WTC11 (cell line): ENCODE measurements at regions not wholly inside any gene's neighbourhood (a gene's known extent, or its start where the extent isn't known, plus 50 kb on each side); places are given as distances from the start of the nearest gene placed in this dataset.

Experiments used
- ATAC-seq: fragments of 200-7000 bp; cut with Tn5 transposase; 2 replicates; pipeline ENCODE4 v1.10.0; 2021; ENCODE audit warnings: mild to moderate bottlenecking, moderate library complexity
- CTCF ChIA-PET: fragments of 300-600 bp; sonication (Branson Sonifier 250); formaldehyde crosslinking; loops from one replicate; lab custom pipeline; 2021; ENCODE audit warnings: antibody characterized with exemption; lab: Charles Lee
- POLR2A ChIA-PET: fragments of 350-600 bp; sonication (Branson Sonifier 250); formaldehyde crosslinking; loops from one replicate; lab custom pipeline; 2021; ENCODE audit warnings: antibody characterized with exemption; lab: Charles Lee
- DNase-seq: peaks from one replicate; pipeline ENCODE4 v3.0.0; 2021; ENCODE audit warnings: low spot score
- H3K27ac Mint-ChIP-seq: 2 replicates; pipeline ENCODE4 v1.8.0; 2021; ENCODE audit warnings: mixed read lengths
- H3K27me3 Mint-ChIP-seq: 2 replicates; pipeline ENCODE4 v1.8.0; 2021; ENCODE audit warnings: low read depth, mild to moderate bottlenecking, moderate library complexity, mixed read lengths
- H3K36me3 Mint-ChIP-seq: 2 replicates; pipeline ENCODE4 v1.8.0; 2021; ENCODE audit warnings: mixed read lengths
- H3K4me1 Mint-ChIP-seq: 2 replicates; pipeline ENCODE4 v1.8.0; 2022; ENCODE audit warnings: mixed read lengths
- H3K4me3 Mint-ChIP-seq: 2 replicates; pipeline ENCODE4 v1.8.0; 2021; ENCODE audit warnings: mild to moderate bottlenecking, moderate library complexity, mixed read lengths
- H3K9me3 Mint-ChIP-seq: 2 replicates; pipeline ENCODE4 v1.8.0; 2021; ENCODE audit warnings: mixed read lengths
- FOXJ3 ChIP-seq: sonication (generic); formaldehyde crosslinking; IDR thresholded peaks from 2 replicates; pipeline ENCODE4 v1.9.0; 2021; ENCODE audit warnings: missing genetic modification reagents, mild to moderate bottlenecking, borderline replicate concordance
- FOXK1 ChIP-seq: sonication (generic); formaldehyde crosslinking; IDR thresholded peaks from 2 replicates; pipeline ENCODE4 v1.8.0; 2022; ENCODE audit warnings: mild to moderate bottlenecking, moderate library complexity, missing genetic modification reagents
- FOXP4 ChIP-seq: sonication (generic); formaldehyde crosslinking; IDR thresholded peaks from 2 replicates; pipeline ENCODE4 v1.8.0; 2022; ENCODE audit warnings: mild to moderate bottlenecking, missing genetic modification reagents
- GABPB1 ChIP-seq: sonication (generic); formaldehyde crosslinking; IDR thresholded peaks from 2 replicates; pipeline ENCODE4 v1.8.1; 2023; ENCODE audit warnings: mild to moderate bottlenecking, missing genetic modification reagents
- HMGA2 ChIP-seq: fragments of 250-450 bp; sonication (Bioruptor Pico); IDR thresholded peaks from 2 replicates; pipeline ENCODE4 v1.4.0; 2021; ENCODE audit warnings: mild to moderate bottlenecking, moderate library complexity
- IRF1 ChIP-seq: sonication (generic); formaldehyde crosslinking; IDR thresholded peaks from 2 replicates; pipeline ENCODE4 v1.8.0; 2023; ENCODE audit warnings: missing genetic modification reagents
- MXD4 ChIP-seq: fragments of 250-450 bp; sonication (Bioruptor Pico); IDR thresholded peaks from 2 replicates; pipeline ENCODE4 v1.8.0; 2021; ENCODE audit warnings: mild to moderate bottlenecking, moderate library complexity, borderline replicate concordance
- SOX15 ChIP-seq: fragments of 250-450 bp; sonication (Bioruptor Pico); IDR thresholded peaks from 2 replicates; pipeline ENCODE4 v1.9.0; 2021; ENCODE audit warnings: mild to moderate bottlenecking
- ZBTB21 ChIP-seq: sonication (generic); formaldehyde crosslinking; IDR thresholded peaks from 2 replicates; pipeline ENCODE4 v1.8.1; 2023; ENCODE audit warnings: mild to moderate bottlenecking, missing genetic modification reagents, borderline replicate concordance
- ZNF532 ChIP-seq: fragments of 250-450 bp; sonication (Bioruptor Pico); IDR thresholded peaks from 2 replicates; pipeline ENCODE4 v1.9.0; 2021; ENCODE audit warnings: mild to moderate bottlenecking, borderline replicate concordance
- TF ChIP-seq, protein P1 (sequence below): sonication (generic); formaldehyde crosslinking; IDR thresholded peaks from 2 replicates; pipeline ENCODE4 v1.8.1; 2023; ENCODE audit warnings: mild to moderate bottlenecking, missing genetic modification reagents

DNA sequence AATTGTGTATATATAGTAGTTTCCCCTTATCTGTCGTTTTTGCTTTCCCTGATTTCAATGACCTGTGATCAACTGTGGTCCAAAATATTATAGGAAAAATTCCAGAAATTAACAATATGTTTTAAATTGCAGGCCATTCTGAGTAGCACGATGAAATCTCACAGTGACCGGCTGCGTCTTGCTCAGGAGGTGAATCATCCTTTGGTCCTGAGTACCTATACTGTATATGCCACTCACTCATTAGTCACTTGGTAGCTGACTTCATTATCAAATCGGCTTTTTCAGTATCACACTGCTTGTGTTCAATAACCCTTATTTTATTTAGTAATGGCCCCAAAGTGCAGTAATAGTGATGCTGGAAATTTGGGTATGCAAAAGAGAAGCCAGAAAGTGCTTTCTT is 728.3 kb upstream of the EYS start:
- Mint-ChIP-seq H3K9me3 (peaks cover 33% of the 10 kb centered on the region), H3K4me3 (no peak overlapping the region), H3K36me3 (peaks cover 8% of the 10 kb centered on the region), H3K4me1 (no peaks in the 10 kb centered on the region), H3K27me3 (no peaks in the 10 kb centered on the region), H3K27ac (no peak overlapping the region)
- no peak for TF ChIP-seq GABPB1 (CRISPR knock-in tag)
- no peak for TF ChIP-seq IRF1 (CRISPR knock-in tag)
- ChIA-PET CTCF (no interaction called here), POLR2A (no interaction called here)
- no peak for ATAC-seq
- DNase-seq: no peak

GRCh38 chr6:66429210-66429609 is 722.2 kb upstream of the EYS start:
- peaks cover 22% of the 10 kb centered on the region for H3K36me3 Mint-ChIP-seq
- ChIA-PET POLR2A (no interaction called here), CTCF (no interaction called here)
- H3K9me3 Mint-ChIP-seq: peaks cover 52% of the 10 kb centered on the region
- no peaks in the 10 kb centered on the region for H3K4me1 Mint-ChIP-seq
- H3K27me3 Mint-ChIP-seq: peaks cover 2% of the 10 kb centered on the region; the same call in 1 of the 2 replicates
- no peak overlapping the region for H3K27ac Mint-ChIP-seq
- no peak for ATAC-seq
- TF ChIP-seq FOXK1 (CRISPR knock-in tag) (no peak), ZNF532 (CRISPR knock-in tag) (no peak), ZBTB21 (CRISPR knock-in tag) (no peak)
- TF ChIP-seq, protein P1, sequence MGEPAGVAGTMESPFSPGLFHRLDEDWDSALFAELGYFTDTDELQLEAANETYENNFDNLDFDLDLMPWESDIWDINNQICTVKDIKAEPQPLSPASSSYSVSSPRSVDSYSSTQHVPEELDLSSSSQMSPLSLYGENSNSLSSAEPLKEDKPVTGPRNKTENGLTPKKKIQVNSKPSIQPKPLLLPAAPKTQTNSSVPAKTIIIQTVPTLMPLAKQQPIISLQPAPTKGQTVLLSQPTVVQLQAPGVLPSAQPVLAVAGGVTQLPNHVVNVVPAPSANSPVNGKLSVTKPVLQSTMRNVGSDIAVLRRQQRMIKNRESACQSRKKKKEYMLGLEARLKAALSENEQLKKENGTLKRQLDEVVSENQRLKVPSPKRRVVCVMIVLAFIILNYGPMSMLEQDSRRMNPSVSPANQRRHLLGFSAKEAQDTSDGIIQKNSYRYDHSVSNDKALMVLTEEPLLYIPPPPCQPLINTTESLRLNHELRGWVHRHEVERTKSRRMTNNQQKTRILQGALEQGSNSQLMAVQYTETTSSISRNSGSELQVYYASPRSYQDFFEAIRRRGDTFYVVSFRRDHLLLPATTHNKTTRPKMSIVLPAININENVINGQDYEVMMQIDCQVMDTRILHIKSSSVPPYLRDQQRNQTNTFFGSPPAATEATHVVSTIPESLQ (CRISPR knock-in tag): no peak
- no peak for DNase-seq
- H3K4me3 Mint-ChIP-seq: no peak overlapping the region

DNA sequence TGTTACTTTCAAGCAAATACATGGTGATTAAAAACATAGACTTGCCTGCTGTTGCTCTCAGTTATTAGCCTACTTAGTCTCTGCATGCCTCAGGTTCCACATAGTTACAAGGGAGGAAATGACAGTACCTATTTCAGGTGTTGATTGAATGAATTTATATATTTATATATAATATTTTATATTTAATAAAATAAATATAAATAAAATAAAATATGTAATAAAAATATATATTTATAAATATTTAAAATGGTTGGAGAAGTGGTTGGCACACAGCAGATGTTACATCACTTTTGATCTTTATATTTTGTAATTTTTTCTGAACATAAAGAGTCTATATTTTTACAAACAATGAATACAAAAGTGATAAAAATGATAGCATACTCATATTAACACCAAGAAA is 716.0 kb upstream of the EYS start:
- Mint-ChIP-seq H3K36me3 (peaks cover 21% of the 10 kb centered on the region), H3K27ac (no peak overlapping the region), H3K4me1 (no peaks in the 10 kb centered on the region), H3K4me3 (no peak overlapping the region), H3K27me3 (peaks cover 2% of the 10 kb centered on the region; the same call in 1 of the 2 replicates), H3K9me3 (peaks cover 51% of the 10 kb centered on the region)
- CTCF ChIA-PET: no interaction called here
- ATAC-seq (no peak), DNase-seq (no peak)
- peak; percentile 90; the same call in 1 of the 2 replicates for TF ChIP-seq HMGA2 (CRISPR knock-in tag)
- TF ChIP-seq MXD4 (CRISPR knock-in tag): no peak
- POLR2A ChIA-PET: no interaction called here

- no peak overlapping the region for H3K4me3 Mint-ChIP-seq
- ATAC-seq: no peak
- no peak for TF ChIP-seq SOX15 (CRISPR knock-in tag)
- TF ChIP-seq FOXJ3 (CRISPR knock-in tag): no peak
- no peak for TF ChIP-seq FOXP4
- TF ChIP-seq, all 79 proteins: peak for 0
- H3K9me3 Mint-ChIP-seq: peaks cover 47% of the 10 kb centered on the region
- peaks cover 18% of the 10 kb centered on the region for H3K36me3 Mint-ChIP-seq
- H3K27ac Mint-ChIP-seq: no peak overlapping the region
- ChIA-PET POLR2A (no interaction called here), CTCF (no interaction called here)
- H3K27me3 Mint-ChIP-seq: peaks cover 2% of the 10 kb centered on the region; the same call in 1 of the 2 replicates
- peak; percentile 18 for DNase-seq
- H3K4me1 Mint-ChIP-seq: no peaks in the 10 kb centered on the region
Measured at GRCh38 chr6:66421570-66421969, 714.5 kb upstream of the EYS start.
